Activated naive CD8-positive, alpha-beta T cell treated with anti-CD3 and anti-CD28 coated beads, Interleukin-2, amount 50 U/mL, for 16 hours (primary cell): ENCODE measurements at regions not wholly inside any gene's neighbourhood (a gene's known extent, or its start where the extent isn't known, plus 50 kb on each side); places are given as distances from the start of the nearest gene placed in this dataset.

Experiments
- DNase-seq: peaks from one replicate; pipeline ENCODE4 v3.0.0-alpha.2; 2020; ENCODE audit warnings: low read depth, low spot score

DNA sequence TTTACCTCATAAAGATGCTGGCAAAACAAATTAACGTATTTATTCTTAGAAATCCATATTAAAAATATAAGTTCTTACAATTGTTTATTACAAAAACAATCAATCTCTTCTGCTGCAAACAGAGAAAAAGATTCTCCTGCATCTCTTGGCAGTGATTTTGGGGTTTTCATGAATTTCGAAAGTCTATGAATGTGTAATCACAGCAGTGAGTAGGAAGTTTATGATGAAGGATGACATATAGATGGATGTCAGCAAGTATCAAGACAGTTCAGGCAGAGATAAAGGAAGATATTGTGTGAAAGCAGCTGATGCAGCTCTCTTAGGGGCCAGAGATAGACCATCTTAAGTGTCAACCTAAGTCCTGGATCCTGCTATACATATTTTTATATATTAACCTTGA lies 196.9 kb upstream of the BANK1 start:
- no peak for DNase-seq

DNA sequence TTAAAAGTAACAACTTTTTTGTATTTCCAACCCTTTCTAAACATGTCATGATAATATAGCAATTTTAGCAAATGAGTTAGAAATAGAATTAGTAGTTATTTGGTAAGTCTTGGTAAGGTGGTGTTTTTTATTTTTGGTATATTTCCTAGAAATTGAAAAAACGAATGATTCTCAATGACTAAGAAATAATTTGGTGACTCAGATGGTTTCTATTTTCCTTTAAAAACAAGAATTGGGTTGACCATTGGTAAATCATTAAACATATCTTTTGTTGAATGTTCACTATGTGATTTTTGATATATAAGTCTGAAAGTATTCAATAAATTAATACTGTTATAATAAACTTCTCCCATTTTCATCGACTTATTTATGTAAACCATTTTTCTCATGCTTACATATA lies 206.2 kb upstream of the BANK1 start:
- no peak for DNase-seq

GRCh38 chr4:101563126-101563525 lies 215.8 kb upstream of the PPP3CA start:
- DNase-seq = no peak

- no peak for DNase-seq
Measured at GRCh38 chr4:101556842-101557241, 209.5 kb upstream of the PPP3CA start.

DNA sequence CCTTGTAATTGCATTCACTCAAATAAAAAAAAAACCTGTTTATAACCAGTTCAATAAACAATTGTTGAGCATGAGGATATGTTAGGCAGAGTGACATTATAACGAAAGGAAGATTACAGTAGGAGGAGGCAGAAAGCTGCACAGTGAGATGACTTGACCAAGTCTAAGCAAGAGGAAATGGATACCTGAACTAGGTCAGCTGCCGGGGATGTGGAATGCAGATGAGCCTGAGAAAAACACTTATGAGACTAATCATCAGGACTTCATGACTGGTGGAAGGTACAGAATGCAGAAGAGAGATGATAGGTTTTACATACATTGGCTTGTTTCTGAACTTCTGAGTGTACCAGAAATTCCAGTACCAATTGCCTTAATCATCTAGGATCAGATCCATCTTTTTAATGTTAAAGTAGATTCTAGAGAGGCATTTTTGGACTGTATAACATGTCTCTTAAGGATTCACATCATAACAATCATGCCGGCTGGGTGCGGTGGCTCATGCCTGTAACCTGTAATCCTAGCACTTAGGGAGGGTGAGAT lies 208.1 kb upstream of the PPP3CA start:
- DNase-seq = no peak

- DNase-seq = no peak
Measured at GRCh38 chr4:101540336-101540735, 193.0 kb upstream of the PPP3CA start.

GRCh38 chr4:101528526-101528925 lies 181.2 kb upstream of the PPP3CA start:
- DNase-seq = no peak

DNA sequence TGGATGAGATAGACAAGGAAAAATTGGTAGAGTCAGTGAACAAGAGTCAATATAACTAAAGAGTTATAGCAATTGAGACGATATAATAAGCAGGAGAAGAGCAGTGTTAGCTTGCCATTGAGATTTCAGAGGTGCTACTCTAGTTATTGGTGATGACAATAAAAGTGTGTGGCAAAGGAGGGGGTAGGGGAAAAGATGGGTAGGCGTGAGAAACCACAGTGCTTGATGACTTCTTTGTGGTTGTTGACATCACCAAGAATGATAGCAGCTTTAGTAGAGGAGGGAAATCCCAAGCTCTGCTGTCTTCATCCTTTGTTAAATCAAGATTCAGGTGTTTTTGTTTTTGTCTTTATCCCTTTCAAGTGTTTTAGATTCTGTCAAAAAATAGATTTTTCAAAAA lies 179.9 kb upstream of the PPP3CA start:
- peak; percentile 38 for DNase-seq

GRCh38 chr4:101515566-101515965 lies 168.2 kb upstream of the PPP3CA start:
- no peak for DNase-seq

GRCh38 chr4:101515099-101515498 lies 167.8 kb upstream of the PPP3CA start:
- DNase-seq = no peak

DNA sequence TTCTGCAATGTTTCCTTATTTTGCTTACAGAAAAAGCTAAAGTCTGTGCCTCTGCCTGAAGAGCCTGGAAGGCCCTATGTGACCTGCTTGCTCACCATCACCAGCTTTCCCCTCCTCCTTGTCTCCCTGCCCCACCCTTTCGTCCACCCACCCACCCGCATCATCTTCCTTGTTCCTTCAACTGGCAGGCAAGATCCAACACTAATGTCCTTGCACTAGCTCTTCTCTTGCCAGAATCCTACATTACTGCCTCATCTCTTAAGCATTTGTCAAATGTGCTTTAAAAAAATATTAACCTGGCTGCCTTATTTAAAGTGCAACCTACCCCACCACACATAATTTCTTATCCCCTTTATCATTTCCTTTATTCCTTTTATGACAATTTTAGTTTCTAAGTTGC lies 165.1 kb upstream of the PPP3CA start:
- DNase-seq = no peak

- no peak for DNase-seq
Measured at GRCh38 chr4:101501421-101501820, 154.1 kb upstream of the PPP3CA start.

DNA sequence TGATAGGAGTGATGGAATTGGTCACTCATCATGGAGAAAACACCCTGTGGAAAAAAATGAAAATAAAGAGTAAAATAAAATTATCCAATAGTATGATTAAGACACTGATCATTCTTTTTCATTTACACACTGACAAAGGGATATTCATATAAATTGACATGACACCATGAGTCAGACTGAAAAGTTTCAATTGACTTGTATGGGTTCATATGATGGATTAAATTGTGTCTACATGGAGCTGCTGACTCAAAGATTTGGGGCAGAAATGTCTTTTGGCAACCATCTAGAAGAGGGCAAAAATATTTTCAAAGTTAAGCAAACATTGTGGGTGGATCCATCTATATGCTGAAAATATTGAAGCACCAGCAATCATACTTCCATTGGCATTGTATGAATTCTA lies 153.4 kb upstream of the PPP3CA start:
- no peak for DNase-seq

DNA sequence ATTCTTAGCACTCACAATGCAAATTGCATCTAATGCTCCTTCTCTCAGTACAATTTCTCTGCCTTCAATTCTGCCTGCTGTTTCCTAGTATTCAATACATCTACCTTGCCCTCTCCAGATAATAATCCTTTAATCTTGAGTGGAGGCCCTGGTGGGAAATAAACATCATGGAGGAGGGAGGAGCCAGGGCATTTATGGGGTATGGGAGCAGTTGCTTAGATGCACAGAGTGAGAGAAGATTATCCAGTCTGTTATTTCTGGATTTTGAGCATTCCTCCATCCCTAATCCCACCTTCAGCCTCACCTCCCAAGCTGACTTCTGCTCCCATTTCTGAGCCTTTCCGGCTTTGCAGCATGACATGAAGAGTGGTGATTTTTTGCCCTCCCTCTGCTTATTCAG lies 127.9 kb upstream of the PPP3CA start:
- DNase-seq = no peak

GRCh38 chr4:101471201-101471600 lies 123.9 kb upstream of the PPP3CA start:
- no peak for DNase-seq

- no peak for DNase-seq
Measured at GRCh38 chr4:101464596-101464995, 117.3 kb upstream of the PPP3CA start.

GRCh38 chr4:101458914-101459313 lies 111.6 kb upstream of the PPP3CA start:
- DNase-seq = no peak

GRCh38 chr4:101458473-101458872 lies 111.1 kb upstream of the PPP3CA start:
- no peak for DNase-seq

GRCh38 chr4:101451086-101451485 lies 103.8 kb upstream of the PPP3CA start:
- no peak for DNase-seq

- DNase-seq = no peak
Measured at GRCh38 chr4:101441446-101441845, 94.1 kb upstream of the PPP3CA start.

GRCh38 chr4:101439926-101440325 lies 92.6 kb upstream of the PPP3CA start:
- DNase-seq = no peak

DNA sequence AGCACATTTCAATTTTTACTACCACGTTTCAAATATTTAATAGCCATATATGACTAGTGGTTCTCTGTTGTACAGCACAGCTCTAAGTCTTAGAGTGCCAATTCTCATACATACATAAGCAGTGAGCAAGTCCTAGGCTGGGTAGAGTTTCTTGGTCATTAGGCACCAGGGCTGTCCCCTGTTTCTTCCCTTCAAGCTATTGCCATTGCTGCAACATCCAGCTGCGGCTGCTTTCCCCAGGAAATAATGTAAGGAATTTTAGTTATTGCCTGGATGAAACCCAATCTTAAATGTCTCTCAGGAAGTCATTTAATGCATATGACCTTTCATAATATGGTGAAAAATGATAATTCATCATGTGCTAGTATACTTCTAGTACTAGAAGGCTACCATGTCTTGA lies 74.1 kb upstream of the PPP3CA start:
- DNase-seq = no peak

DNA sequence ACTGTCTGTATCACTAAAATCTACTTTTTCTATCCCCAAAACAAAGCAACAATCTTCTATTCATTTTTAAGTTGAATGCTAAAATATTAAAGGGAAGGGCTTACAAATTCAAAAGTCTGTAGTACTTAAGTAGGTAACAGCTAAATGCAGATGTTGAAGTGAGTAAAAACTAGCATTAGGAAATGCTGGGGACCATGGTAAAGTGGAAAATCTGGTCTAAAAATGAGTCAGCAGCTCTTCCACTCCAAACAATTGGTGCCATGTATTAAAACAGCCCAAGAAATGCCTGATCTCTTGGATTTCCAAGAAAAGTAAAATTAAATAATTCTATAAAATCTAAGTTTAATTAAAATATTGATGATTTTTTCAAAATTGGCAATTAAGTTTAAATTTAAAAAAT lies 73.3 kb upstream of the PPP3CA start:
- DNase-seq = no peak

DNA sequence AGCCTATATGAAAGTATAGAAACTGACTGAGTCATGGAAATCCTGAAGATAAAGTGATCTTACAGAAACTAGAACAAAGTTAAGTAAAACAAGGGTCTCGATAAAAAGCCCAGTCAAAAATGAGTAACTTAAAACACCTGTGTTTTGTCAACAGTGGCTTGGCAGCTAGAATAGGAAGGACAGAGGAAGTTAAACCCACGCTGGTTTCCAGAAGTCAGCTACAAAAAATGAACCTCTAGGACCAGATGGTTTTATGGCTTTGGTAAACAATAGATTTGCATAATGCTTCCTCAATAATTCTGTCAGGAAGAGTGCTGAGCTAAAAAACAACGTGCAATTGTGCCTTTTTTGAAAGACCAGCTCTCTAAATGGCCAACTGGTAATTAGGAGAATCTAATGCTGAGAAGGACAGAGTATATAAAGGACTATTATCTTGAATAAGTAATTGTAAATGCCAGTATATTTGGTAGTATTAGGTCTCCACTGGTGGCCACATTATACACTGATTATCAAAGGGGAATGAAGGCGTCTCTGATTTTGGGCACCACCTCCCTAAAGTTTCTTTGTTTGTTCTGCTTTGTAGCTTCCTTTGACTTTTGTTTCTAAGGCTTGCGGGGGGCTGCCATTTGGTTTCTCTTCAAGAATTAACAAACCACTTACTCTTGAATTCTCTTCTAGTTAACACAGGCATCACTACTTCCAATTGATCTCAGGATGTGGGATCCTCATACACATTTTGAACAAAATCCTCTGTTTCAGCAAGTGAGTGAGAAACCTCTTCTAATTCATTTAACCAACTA lies 72.2 kb upstream of the PPP3CA start:
- DNase-seq = no peak
